A673 (cell line): ENCODE measurements at regions not wholly inside any gene's neighbourhood (a gene's known extent, or its start where the extent isn't known, plus 50 kb on each side); places are given as distances from the start of the nearest gene placed in this dataset.

ENCODE experiments used
- BruUV-seq: library from RNA; stranded (reverse); fragments of 400-500 nt; replicated peaks from 2 replicates; lab custom pipeline; 2021; lab: Mats Ljungman, UMichigan
- CTCF ChIA-PET: fragments of 300-600 bp; sonication (Branson Sonifier 250); formaldehyde crosslinking; loops from one replicate; lab custom pipeline; 2022; ENCODE audit warnings: antibody characterized with exemption; lab: Charles Lee
- POLR2A ChIA-PET: fragments of 300-600 bp; sonication (Branson Sonifier 250); formaldehyde crosslinking; loops from one replicate; lab custom pipeline; 2022; ENCODE audit warnings: antibody characterized with exemption; ENCODE audit not compliant: low non-redundant PET; lab: Charles Lee
- DNase-seq: peaks from one replicate; pipeline ENCODE4 v3.0.0-alpha.2; 2015; ENCODE audit warnings: low spot score
- H3K27ac ChIP-seq: fragments of 200-600 bp; sonication (generic); 2 replicates; pipeline ENCODE4 v1.5.1; 2016; ENCODE audit warnings: mixed run types, low read depth, mild to moderate bottlenecking, mixed read lengths, antibody characterized with exemption, low read length; ENCODE audit not compliant: poor library complexity, severe bottlenecking
- H3K27me3 ChIP-seq: fragments of 200-600 bp; sonication (generic); replicated peaks from 2 replicates; pipeline ENCODE4 v1.6.1; 2017; ENCODE audit warnings: mixed run types, low read depth, mild to moderate bottlenecking, mixed read lengths, antibody characterized with exemption, low read length; ENCODE audit not compliant: insufficient read depth, poor library complexity
- H3K36me3 ChIP-seq: fragments of 200-600 bp; sonication (generic); 2 replicates; pipeline ENCODE4 v1.6.1; 2016; ENCODE audit warnings: mixed run types, mild to moderate bottlenecking, mixed read lengths, antibody characterized with exemption, low read length; ENCODE audit not compliant: insufficient read depth, poor library complexity, severe bottlenecking
- H3K4me1 ChIP-seq: fragments of 200-600 bp; sonication (generic); 2 replicates; pipeline ENCODE4 v1.6.1; 2017; ENCODE audit warnings: mixed run types, mild to moderate bottlenecking, mixed read lengths, antibody characterized with exemption, low read length; ENCODE audit not compliant: insufficient read depth, poor library complexity, severe bottlenecking
- H3K4me3 ChIP-seq: fragments of 200-600 bp; sonication (generic); 2 replicates; pipeline ENCODE4 v1.5.1; 2016; ENCODE audit warnings: low read depth, mixed run types, mild to moderate bottlenecking, mixed read lengths, low read length; ENCODE audit not compliant: poor library complexity, severe bottlenecking
- H3K9me3 ChIP-seq: fragments of 200-600 bp; sonication (generic); 2 replicates; pipeline ENCODE4 v1.6.1; 2016; ENCODE audit warnings: mixed run types, low read depth, mild to moderate bottlenecking, mixed read lengths, antibody characterized with exemption, low read length; ENCODE audit not compliant: poor library complexity, severe bottlenecking
- CTCF ChIP-seq: fragments of 300-800, 200-600 bp; sonication (generic); conservative IDR thresholded peaks from 2 replicates; pipeline ENCODE4 v1.5.1; 2017; ENCODE audit warnings: low read depth, mild to moderate bottlenecking, antibody characterized with exemption, low read length, moderate library complexity, mixed read lengths
- EZH2 ChIP-seq: fragments of 200-600 bp; sonication (generic); IDR thresholded peaks from 2 replicates; pipeline ENCODE4 v1.6.1; 2017; ENCODE audit warnings: borderline replicate concordance, low read depth, mild to moderate bottlenecking, mixed read lengths, antibody characterized with exemption, low read length; ENCODE audit not compliant: poor library complexity, severe bottlenecking
- intact Hi-C: fragments of 100-400 bp; cut with micrococcal nuclease; formaldehyde crosslinking; loops from one replicate; pipeline ENCODE4 v1.10.0; 2022; ENCODE audit not compliant: unreplicated experiment

- no TSS peak for BruUV-seq
- intact Hi-C loops = no loop called here
- CTCF ChIA-PET = no interaction called here
Measured at GRCh38 chr1:118442214-118442613, 257.2 kb upstream of the SPAG17 start.

DNA sequence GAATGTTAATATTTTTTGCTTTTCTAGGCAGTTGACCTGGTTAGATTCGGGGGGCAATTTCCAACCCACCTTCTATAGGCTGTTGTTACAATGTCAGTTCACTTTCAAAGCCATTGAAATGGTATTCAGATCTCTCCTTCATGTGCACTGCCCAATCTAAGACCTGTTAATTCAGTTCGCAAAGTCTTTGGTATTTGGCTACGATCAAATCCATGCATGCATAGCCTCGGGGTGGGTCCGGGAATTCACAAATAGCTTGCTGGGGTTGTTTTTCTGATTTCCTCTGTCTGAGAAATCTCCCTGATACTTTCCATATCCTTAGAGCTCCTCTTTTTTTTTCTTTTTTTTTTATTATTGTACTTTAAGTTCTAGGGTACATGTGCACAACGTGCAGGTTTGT lies 252.6 kb upstream of the SPAG17 start:
- Histone ChIP-seq H3K36me3 (no peaks in the 10 kb centered on the region), H3K27ac (no peak overlapping the region), H3K4me1 (no peaks in the 10 kb centered on the region), H3K9me3 (no peaks in the 10 kb centered on the region), H3K4me3 (no peak overlapping the region), H3K27me3 (no peaks in the 10 kb centered on the region)
- CTCF ChIA-PET = no interaction called here
- no TSS peak for BruUV-seq
- DNase-seq = no peak
- POLR2A ChIA-PET = no interaction called here
- no peak for TF ChIP-seq EZH2
- intact Hi-C loops = no loop called here

More at GRCh38 chr1:118442214-118442613, 257.2 kb upstream of the SPAG17 start:
- H3K27ac ChIP-seq = no peak overlapping the region
- H3K27me3 ChIP-seq = no peaks in the 10 kb centered on the region
- H3K4me3 ChIP-seq = no peak overlapping the region
- DNase-seq = no peak
- H3K9me3 ChIP-seq = peaks cover 4% of the 10 kb centered on the region
- POLR2A ChIA-PET = no interaction called here
- TF ChIP-seq CTCF (no peak), EZH2 (no peak)
- H3K36me3 ChIP-seq = no peaks in the 10 kb centered on the region
- H3K4me1 ChIP-seq = no peaks in the 10 kb centered on the region

DNA sequence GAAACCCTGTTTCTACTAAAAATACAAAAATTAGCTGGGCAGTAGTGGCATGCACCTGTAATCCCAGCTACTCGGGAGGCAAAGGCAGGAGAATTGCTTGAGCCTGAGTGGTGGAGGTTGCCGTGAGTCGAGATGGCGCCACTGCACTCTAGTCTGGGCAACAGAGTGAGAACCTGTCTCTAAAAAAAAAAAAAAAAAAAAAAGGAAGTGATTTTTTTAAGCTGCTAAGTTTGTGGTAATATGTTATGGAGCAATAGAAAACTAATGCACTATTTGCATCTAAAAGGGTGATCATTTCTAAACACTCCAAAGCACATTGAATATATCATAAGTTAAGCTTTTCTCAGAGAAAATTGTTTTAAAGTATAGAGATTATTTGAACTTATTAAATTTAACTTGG lies 244.8 kb upstream of the SPAG17 start:
- BruUV-seq = no TSS peak
- intact Hi-C loops = no loop called here
- no peaks in the 10 kb centered on the region for H3K27me3 ChIP-seq
- H3K27ac ChIP-seq = no peak overlapping the region
- no peaks in the 10 kb centered on the region for H3K4me1 ChIP-seq
- POLR2A ChIA-PET = no interaction called here
- no peak for TF ChIP-seq CTCF
- TF ChIP-seq EZH2 = no peak
- CTCF ChIA-PET = interaction anchor here (0.6 kb wide), 1 partner anchor 352 kb away, joined by 5 read pairs; no protein-coding TSS in a partner anchor
- H3K4me3 ChIP-seq = no peak overlapping the region
- DNase-seq = no peak
- no peaks in the 10 kb centered on the region for H3K36me3 ChIP-seq
- no peaks in the 10 kb centered on the region for H3K9me3 ChIP-seq

GRCh38 chr1:118421868-118422350 lies 236.9 kb upstream of the SPAG17 start:
- Histone ChIP-seq H3K36me3 (no peaks in the 10 kb centered on the region), H3K4me1 (no peaks in the 10 kb centered on the region), H3K27ac (no peak overlapping the region), H3K27me3 (no peaks in the 10 kb centered on the region), H3K9me3 (no peaks in the 10 kb centered on the region), H3K4me3 (no peak overlapping the region)
- ChIA-PET CTCF (no interaction called here), POLR2A (no interaction called here)
- no peak for DNase-seq
- intact Hi-C loops = no loop called here
- BruUV-seq = no TSS peak
- TF ChIP-seq EZH2 = no peak
- TF ChIP-seq CTCF = no peak
